OCI-LY7 (cell line): ENCODE measurements at regions not wholly inside any gene's neighbourhood (a gene's known extent, or its start where the extent isn't known, plus 50 kb on each side); places are given as distances from the start of the nearest gene placed in this dataset.

Source experiments
- BruUV-seq: library from RNA; stranded (reverse); fragments of 400-500 nt; replicated peaks from 2 replicates; lab custom pipeline; 2021; lab: Mats Ljungman, UMichigan
- CTCF ChIA-PET: fragments of 300-600 bp; sonication (Branson Sonifier 250); formaldehyde crosslinking; loops from one replicate; lab custom pipeline; 2022; ENCODE audit warnings: antibody characterized with exemption; ENCODE audit not compliant: unreplicated experiment; lab: Charles Lee
- POLR2A ChIA-PET: fragments of 300-600 bp; sonication (Branson Sonifier 250); formaldehyde crosslinking; loops from one replicate; lab custom pipeline; 2022; ENCODE audit warnings: antibody characterized with exemption; lab: Charles Lee
- DNase-seq: peaks from one replicate; pipeline ENCODE4 v3.0.0-alpha.2; 2015; ENCODE audit warnings: low spot score
- H2AFZ ChIP-seq: fragments of 200-600 bp; sonication (generic), shearing (Covaris generic); 2 replicates; pipeline ENCODE4 v1.6.1; 2014; ENCODE audit warnings: mild to moderate bottlenecking, antibody characterized with exemption, low read length, moderate library complexity
- H3K27ac ChIP-seq: fragments of 200-600 bp; sonication (generic); 2 replicates; pipeline ENCODE4 v1.5.1; 2014; ENCODE audit warnings: mixed run types, low read depth, mild to moderate bottlenecking, moderate library complexity, low read length, inconsistent platforms; ENCODE audit not compliant: poor library complexity, severe bottlenecking
- H3K36me3 ChIP-seq: fragments of 200-600 bp; sonication (generic); 2 replicates; pipeline ENCODE4 v1.6.1; 2014; ENCODE audit warnings: mild to moderate bottlenecking, antibody characterized with exemption, low read length, moderate library complexity, mixed read lengths; ENCODE audit not compliant: insufficient read depth
- H3K4me1 ChIP-seq: fragments of 200-600 bp; sonication (generic); 2 replicates; pipeline ENCODE4 v1.5.1; 2014; ENCODE audit warnings: mild to moderate bottlenecking, low read length; ENCODE audit not compliant: insufficient read depth, poor library complexity, severe bottlenecking
- H3K4me2 ChIP-seq: fragments of 200-600 bp; sonication (generic); 2 replicates; pipeline ENCODE4 v1.6.1; 2014; ENCODE audit warnings: mild to moderate bottlenecking, low read length
- H3K4me3 ChIP-seq: fragments of 200-600 bp; sonication (generic); 2 replicates; pipeline ENCODE4 v1.5.1; 2014; ENCODE audit warnings: mild to moderate bottlenecking, low read depth, low read length; ENCODE audit not compliant: poor library complexity, severe bottlenecking
- H3K79me2 ChIP-seq: fragments of 200-600 bp; sonication (generic); 2 replicates; pipeline ENCODE4 v1.6.1; 2016; ENCODE audit warnings: low read depth, mild to moderate bottlenecking, low read length, moderate library complexity, mixed read lengths; ENCODE audit not compliant: insufficient read depth
- H3K9me2 ChIP-seq: fragments of 200-600 bp; sonication (generic); 2 replicates; pipeline ENCODE4 v1.6.1; 2016; ENCODE audit warnings: mild to moderate bottlenecking, low read length, mixed read lengths; ENCODE audit not compliant: insufficient read depth
- H3K9me3 ChIP-seq: fragments of 200-600 bp; sonication (generic); 2 replicates; pipeline ENCODE4 v1.6.1; 2014; ENCODE audit warnings: mild to moderate bottlenecking, mixed run types, low read length, mixed read lengths
- H4K20me1 ChIP-seq: fragments of 200-600 bp; sonication (generic); 2 replicates; pipeline ENCODE4 v1.6.1; 2014; ENCODE audit warnings: mild to moderate bottlenecking, antibody characterized with exemption, low read length, moderate library complexity, mixed read lengths; ENCODE audit not compliant: insufficient read depth
- EZH2phosphoT487 ChIP-seq: fragments of 200-600 bp; sonication (generic); IDR thresholded peaks from 2 replicates; pipeline ENCODE4 v1.6.1; 2018; ENCODE audit warnings: low read depth, borderline replicate concordance, mild to moderate bottlenecking, mixed run types, antibody characterized with exemption, low read length, moderate library complexity, mixed read lengths
- intact Hi-C: fragments of 100-400 bp; cut with micrococcal nuclease; formaldehyde crosslinking; loops from one replicate; pipeline ENCODE4 v1.10.0; 2022; ENCODE audit not compliant: unreplicated experiment
- TF ChIP-seq, protein P1 (sequence below): fragments of 200-600 bp; sonication (generic); conservative IDR thresholded peaks from 2 replicates; pipeline ENCODE4 v1.5.1; 2014; ENCODE audit warnings: mild to moderate bottlenecking, antibody characterized with exemption, low read length, moderate library complexity, mixed read lengths

DNA sequence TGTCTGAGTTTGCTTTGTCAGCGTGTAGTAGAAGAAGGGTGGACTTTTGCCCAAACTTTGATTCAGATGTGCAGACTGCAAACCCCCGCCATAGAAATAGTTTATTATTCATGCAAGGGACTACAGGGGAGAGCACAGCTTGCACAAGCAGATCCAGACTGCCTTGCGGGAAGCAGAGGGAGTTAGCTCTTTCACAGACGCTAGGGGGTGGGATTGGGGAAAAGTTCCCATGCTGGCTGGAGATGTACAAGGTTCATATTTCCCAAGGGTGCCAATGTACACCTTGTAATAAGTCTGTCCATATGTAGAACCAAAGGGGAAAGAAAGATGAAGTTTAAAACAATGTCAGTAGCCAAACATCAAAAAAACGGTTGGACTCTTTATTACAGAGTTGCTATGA is 749.7 kb upstream of the COX7C start:
- ChIA-PET POLR2A (no interaction called here), CTCF (no interaction called here)
- no TSS peak for BruUV-seq

DNA sequence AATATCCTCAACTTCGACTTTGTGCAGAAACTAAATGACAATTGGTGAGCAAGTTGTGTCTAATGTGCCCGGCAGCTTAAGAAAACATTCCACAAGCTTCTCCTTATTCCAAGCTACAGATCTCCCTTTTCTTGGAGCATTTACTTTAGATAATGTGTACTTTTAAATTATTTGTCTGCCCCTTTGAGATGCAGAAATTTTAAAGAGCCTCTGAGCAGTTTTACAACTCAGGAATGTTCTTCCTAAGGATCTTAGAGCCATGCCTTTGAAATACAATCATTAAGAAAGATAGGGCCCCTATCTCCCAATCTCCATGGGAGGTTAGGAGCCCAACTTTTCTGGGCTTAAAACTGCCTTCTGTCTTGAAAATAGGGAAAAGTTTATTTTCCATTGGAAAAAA is 723.7 kb upstream of the COX7C start:
- Histone ChIP-seq H3K79me2 (no peaks in the 10 kb centered on the region), H3K4me3 (no peak overlapping the region), H3K27ac (no peak overlapping the region), H3K36me3 (no peaks in the 10 kb centered on the region), H3K9me2 (no peaks in the 10 kb centered on the region), H2AFZ (no peak overlapping the region), H3K4me2 (no peak overlapping the region), H4K20me1 (no peaks in the 10 kb centered on the region), H3K4me1 (no peaks in the 10 kb centered on the region), H3K9me3 (no peaks in the 10 kb centered on the region)
- TF ChIP-seq, protein P1, sequence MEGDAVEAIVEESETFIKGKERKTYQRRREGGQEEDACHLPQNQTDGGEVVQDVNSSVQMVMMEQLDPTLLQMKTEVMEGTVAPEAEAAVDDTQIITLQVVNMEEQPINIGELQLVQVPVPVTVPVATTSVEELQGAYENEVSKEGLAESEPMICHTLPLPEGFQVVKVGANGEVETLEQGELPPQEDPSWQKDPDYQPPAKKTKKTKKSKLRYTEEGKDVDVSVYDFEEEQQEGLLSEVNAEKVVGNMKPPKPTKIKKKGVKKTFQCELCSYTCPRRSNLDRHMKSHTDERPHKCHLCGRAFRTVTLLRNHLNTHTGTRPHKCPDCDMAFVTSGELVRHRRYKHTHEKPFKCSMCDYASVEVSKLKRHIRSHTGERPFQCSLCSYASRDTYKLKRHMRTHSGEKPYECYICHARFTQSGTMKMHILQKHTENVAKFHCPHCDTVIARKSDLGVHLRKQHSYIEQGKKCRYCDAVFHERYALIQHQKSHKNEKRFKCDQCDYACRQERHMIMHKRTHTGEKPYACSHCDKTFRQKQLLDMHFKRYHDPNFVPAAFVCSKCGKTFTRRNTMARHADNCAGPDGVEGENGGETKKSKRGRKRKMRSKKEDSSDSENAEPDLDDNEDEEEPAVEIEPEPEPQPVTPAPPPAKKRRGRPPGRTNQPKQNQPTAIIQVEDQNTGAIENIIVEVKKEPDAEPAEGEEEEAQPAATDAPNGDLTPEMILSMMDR: no peak
- TF ChIP-seq EZH2phosphoT487: no peak
- intact Hi-C loops: no loop called here
- CTCF ChIA-PET: no interaction called here
- no TSS peak for BruUV-seq
- no peak for DNase-seq
- POLR2A ChIA-PET: interaction anchor here (0.7 kb wide), 1 partner anchor 610 kb away, joined by 3 read pairs; no protein-coding TSS in a partner anchor

More for the DNA sequence above, 749.7 kb upstream of the COX7C start:
- Histone ChIP-seq H3K27ac (no peak overlapping the region), H4K20me1 (no peaks in the 10 kb centered on the region), H3K4me3 (no peak overlapping the region), H3K79me2 (no peaks in the 10 kb centered on the region), H3K36me3 (no peaks in the 10 kb centered on the region), H2AFZ (no peak overlapping the region), H3K9me3 (no peaks in the 10 kb centered on the region), H3K4me1 (no peaks in the 10 kb centered on the region), H3K9me2 (no peaks in the 10 kb centered on the region), H3K4me2 (no peak overlapping the region)
- TF ChIP-seq EZH2phosphoT487: no peak
- TF ChIP-seq, protein P1: no peak
- intact Hi-C loops: no loop called here
- no peak for DNase-seq

DNA sequence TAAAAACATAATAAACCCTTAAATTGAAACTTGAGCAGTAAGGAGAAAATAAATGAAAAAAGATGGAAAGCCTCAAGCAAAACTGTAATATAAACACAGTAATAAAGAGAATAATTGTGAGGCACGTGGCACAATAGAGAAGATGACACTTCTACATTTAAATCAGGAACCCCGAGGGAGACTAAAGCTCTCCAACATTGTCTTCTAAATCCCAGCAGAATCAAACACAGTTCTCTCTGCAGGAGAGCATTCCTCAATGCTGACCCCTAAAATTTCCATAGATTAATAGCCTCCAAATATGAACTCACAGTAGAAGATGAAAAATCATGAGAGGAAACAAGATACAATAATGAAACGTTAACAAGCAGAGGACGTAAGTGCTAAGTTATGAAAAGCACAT is 721.2 kb upstream of the COX7C start:
- no peak overlapping the region for H3K27ac ChIP-seq
- no peak overlapping the region for H3K4me3 ChIP-seq
- H3K4me1 ChIP-seq: no peaks in the 10 kb centered on the region
- TF ChIP-seq, protein P1: no peak
- TF ChIP-seq EZH2phosphoT487: no peak
- H3K36me3 ChIP-seq: no peaks in the 10 kb centered on the region
- no peaks in the 10 kb centered on the region for H3K9me2 ChIP-seq
- intact Hi-C loops: no loop called here
- DNase-seq: no peak
- ChIA-PET POLR2A (no interaction called here), CTCF (no interaction called here)
- no peaks in the 10 kb centered on the region for H4K20me1 ChIP-seq
- no peak overlapping the region for H2AFZ ChIP-seq
- H3K79me2 ChIP-seq: no peaks in the 10 kb centered on the region
- no peak overlapping the region for H3K4me2 ChIP-seq
- BruUV-seq: no TSS peak
- H3K9me3 ChIP-seq: no peaks in the 10 kb centered on the region
